HG03571 (cell line): ENCODE measurements at regions not wholly inside any gene's neighbourhood (a gene's known extent, or its start where the extent isn't known, plus 50 kb on each side); places are given as distances from the start of the nearest gene placed in this dataset.
"Not testable (repeated sequence)": the region's sequence is repeated elsewhere in the genome, so short reads cannot be mapped to it uniquely, and the experiment has no call there.

ENCODE experiments used
- ATAC-seq: cut with Tn5 transposase; IDR thresholded peaks from one replicate; pipeline ENCODE4 v1.9.1; 2021; ENCODE audit not compliant: unreplicated experiment

GRCh38 chr2:207216457-207216856, 50.7 kb upstream of the KLF7 start:
- ATAC-seq: no peak

DNA sequence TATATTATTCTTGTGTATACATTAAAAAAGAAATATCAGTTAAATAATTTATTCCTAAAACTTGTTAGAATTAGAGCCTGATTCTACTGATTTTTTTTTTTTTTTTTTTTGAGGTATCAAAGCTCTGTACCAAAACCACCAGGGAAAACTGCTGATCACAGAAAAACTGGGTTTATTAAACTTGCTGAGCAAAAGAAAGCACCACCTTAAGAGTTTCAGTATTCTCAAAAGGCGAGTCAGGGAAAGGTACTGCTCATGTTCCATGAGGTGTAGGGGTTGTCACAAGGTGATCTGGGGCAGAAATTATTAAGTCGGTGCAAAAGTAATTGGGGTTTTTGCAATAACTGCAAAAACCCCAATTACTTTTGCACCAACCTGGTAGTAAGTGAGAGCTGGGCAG, 51.7 kb upstream of the KLF7 start:
- ATAC-seq: no peak

DNA sequence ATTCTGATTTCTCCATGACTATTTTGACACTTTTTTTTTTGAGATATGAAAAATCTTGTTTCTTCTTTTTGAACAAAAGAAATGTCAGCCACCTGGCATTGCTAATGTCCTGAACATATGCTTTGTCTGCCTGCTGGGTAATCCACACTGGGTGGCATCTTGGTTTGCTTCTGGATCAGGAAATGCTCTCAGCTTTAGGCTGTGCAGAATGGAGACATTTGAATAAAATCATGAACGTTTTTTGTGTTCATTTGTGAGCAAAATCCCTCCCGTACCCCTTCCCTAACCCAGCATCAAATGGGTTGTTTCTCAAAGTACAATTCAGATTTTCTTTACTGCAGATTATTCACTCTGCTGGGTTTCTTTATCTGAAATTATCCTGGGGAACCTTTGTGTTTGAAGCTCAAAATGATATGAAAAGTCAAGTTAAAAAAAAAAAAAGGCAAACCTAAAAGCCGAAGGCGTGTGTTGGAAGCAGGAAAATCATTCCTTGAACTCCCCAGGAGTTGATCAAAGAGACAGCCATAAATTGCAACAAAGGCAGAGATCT, 53.4 kb upstream of the KLF7 start:
- no peak for ATAC-seq

GRCh38 chr2:207219676-207220501, 54.1 kb upstream of the KLF7 start:
- ATAC-seq: no peak

DNA sequence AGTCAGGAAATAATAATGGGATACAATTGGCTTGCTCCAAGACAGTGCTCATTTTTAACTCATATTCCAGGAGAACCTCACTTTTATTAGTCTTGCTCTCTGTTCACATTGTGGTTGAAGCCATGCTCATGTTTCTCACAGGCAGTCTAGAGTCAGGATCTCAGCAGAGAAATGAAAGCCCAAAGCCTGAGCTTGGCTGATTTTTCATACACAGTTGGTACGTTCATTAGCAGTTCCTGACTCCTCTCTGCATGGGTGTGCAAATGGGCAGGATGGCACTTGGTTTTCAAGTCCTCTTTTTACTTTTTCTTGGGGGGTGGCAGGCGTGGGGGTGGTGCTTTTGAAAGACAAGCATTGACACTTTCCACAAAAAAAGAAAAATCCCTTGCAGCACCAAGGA, 56.0 kb upstream of the KLF7 start:
- no peak for ATAC-seq

DNA sequence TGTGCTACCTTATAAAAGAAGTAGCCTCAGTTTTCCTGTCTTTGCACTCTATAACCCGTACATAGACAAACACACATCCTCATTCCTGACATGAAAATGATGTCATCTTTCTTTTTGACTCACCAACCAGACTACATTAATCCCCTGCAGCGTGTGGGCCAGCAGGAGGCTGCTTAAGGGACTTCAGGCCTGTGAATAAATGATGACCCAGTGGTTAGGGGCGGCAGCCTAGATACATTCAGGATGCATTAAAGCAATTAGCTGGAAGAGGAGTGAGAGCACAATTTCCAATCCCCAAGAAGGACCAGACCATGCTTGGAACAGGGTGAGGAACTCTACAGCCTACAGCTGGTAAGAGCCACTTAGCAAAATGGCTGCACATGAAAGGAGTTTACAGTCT, 57.3 kb upstream of the KLF7 start:
- peak; percentile 81 for ATAC-seq

GRCh38 chr2:207224381-207224780, 58.6 kb upstream of the KLF7 start:
- no peak for ATAC-seq

DNA sequence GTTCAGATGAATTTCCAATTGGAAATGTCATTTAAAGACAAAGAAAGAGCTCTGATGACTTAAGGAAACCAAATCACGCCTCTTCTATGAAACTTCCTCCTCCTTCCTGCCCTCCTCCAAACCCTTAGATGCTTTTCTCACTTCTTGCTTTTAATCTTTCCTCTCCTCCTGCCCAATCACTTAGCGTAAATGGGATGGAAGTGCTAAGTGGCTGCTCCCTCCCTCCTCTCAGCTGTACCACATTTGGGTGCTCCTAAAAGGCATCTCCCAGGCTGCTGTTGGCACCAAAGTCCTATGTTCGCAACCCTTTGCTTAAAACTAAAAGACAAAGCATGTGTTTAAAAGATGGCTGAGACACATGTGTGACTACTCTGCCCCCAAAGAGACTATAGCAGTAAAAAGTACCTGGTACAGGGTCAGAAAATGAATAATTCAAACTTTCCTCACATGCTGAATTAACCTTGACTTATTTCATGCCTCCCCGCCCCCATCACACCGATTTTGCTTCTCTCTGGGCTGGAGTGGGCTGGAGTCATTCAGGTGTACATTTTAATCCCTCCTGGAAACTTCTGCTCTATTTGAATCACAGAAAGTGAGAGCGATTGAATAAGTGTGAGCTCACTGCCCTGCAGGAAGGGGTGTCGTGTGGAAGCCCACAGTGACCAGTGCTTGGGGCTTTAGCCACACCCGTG, 59.2 kb upstream of the KLF7 start:
- no peak for ATAC-seq

- no peak for ATAC-seq
Observed at GRCh38 chr2:207225773-207226172, 60.0 kb upstream of the KLF7 start.

DNA sequence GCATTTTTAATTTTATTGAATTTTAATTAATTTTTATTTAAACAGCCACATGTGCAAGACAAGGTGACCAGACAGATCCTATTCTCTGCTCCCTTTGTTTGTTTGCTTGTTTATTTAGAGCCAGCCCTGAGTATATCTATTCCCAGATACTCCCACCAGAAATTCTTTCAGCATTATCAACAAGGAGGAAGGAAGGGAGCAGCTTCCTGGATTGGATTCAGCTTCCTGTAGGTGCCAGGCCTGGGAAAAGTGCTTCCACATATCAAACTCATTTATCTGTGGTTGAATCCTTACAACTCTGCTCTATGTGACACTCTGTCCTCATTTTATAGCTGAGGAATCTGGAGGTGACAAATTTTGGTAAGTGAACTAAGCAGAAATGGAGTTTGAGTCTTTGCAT, 60.5 kb upstream of the KLF7 start:
- no peak for ATAC-seq

GRCh38 chr2:207226671-207227061, 60.9 kb upstream of the KLF7 start:
- ATAC-seq: no peak

- no peak for ATAC-seq
Observed at GRCh38 chr2:207227062-207227748, 61.5 kb upstream of the KLF7 start.

GRCh38 chr2:207227749-207228145, 62.0 kb upstream of the KLF7 start:
- no peak for ATAC-seq

GRCh38 chr2:207228402-207228801, 62.7 kb upstream of the KLF7 start:
- no peak for ATAC-seq

- ATAC-seq: no peak
Observed at GRCh38 chr2:207229161-207229560, 63.4 kb upstream of the KLF7 start.

- no peak for ATAC-seq
Observed at GRCh38 chr2:207230261-207231105, 64.7 kb upstream of the KLF7 start.

DNA sequence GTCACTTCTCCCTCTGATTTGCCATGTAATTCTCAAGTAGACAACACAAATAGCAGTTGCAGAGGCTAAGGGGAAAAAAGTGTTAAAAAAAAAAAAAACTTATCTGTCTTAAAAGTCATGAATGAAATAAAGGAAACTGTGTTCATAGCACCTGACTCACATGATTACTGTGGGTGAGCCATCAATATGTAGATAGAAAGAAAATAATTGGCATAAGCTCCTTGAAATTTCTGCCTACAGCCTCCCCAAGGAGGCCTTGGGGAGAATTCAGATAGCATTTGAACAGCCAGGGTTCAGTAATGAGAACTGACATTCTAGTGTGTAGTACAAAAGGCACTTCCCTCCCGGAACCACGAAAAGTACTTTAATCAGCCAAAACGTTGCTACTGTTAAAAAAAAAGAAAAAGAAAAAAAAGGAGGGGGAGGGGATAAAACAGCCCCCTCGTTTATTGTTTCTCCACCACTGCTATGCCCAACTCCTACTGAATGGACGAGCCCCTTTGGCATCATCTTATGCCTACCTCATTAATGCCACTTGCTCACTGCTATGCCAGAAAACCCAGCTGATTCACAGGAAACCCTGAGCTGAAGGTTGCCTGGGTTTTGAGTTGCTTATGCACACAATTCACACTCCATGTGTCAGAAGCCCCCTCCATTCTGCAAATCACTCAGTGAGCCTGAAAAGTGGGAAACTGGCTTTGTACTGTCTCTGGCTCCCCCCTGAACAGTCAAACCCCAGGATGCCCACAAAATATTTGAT, 65.5 kb upstream of the KLF7 start:
- no peak for ATAC-seq

DNA sequence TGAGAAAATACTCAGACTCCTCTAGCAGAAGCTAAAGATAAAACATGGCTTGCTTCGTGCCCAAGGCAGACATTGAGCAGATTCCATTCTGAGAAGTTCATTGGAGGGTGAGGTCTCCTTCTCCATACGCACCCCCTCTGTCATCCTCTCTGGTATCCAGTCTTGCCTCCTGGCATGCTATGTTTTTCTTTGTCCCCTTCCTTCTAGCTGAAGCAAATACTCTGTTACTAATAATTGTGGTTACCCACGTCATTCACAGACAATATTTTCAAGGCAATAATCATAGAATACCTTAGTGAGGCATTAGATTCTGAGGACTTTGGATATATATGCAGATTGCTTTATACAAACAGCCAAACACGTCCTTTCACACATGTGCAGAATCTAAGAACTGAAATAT, 66.2 kb upstream of the KLF7 start:
- ATAC-seq: no peak

DNA sequence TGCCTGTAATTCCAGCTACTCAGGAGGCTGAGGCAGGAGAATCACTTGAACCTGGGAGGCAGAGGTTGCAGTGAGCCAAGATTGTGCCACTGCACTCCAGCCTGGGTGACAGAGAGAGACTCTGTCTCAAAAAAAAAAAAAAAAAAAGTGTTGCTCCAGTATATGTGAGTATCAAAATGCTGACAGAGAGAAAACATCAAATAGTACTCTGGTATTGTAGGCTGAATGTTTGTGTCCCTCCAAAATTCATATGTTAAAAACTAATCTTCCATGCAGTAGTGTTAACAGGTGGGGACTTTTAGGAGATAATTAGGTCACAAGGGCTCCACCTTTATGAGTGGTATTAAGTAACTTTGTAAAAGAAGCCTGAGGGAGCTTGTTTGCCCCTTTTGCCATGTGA, 67.4 kb upstream of the KLF7 start:
- not testable (repeated sequence) for ATAC-seq

DNA sequence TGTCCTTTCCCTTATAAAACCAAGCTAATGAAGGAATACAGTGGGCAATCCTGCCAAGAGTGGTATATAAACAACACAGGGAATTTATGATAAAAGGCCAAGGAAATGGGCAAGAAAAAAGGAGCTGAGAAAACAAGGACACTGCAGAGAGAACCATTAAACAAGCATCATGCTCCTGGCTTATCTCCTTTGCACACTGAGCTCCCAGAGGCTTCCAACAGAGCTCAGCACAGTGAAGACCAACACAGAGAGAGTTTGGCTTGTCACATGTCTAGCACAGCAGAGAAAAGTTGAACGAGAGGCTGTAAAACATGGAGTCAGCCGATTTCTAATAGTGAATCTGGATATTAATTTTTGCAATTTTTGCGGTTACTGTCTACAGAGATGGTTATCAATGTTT, 68.0 kb upstream of the KLF7 start:
- ATAC-seq: no peak
